K562 (cell line): ENCODE measurements at regions not wholly inside any gene's neighbourhood (a gene's known extent, or its start where the extent isn't known, plus 50 kb on each side); places are given as distances from the start of the nearest gene placed in this dataset.

Experiments used
- CTCF ChIP-seq, 3 experiments: IDR thresholded peaks in 2 of 3; conservative IDR thresholded peaks in 1 of 3; 2 replicates each; pipeline ENCODE4 v1.5.1; 2011 to 2012; ENCODE audit warnings: low read length in 3 of 3, mild to moderate bottlenecking in 3 of 3, control low read depth in 2 of 3, improper control_type of control experiment in 1 of 3, inconsistent platforms in 1 of 3, low read depth in 1 of 3, mixed read lengths in 1 of 3, moderate library complexity in 1 of 3; ENCODE audit not compliant: insufficient read depth in 2 of 3
- HNRNPLL ChIP-seq: fragments of 200-400 bp; formaldehyde crosslinking; IDR thresholded peaks from 2 replicates; pipeline ENCODE4 v1.6.1; 2017; ENCODE audit warnings: low read length, low read depth, mild to moderate bottlenecking; ENCODE audit not compliant: poor library complexity, severe bottlenecking
- TF ChIP-seq, protein P1 (sequence below): sonication (generic); formaldehyde crosslinking; IDR thresholded peaks from 2 replicates; pipeline ENCODE4 v1.8.1; 2022; ENCODE audit warnings: missing genetic modification reagents

- TF ChIP-seq, protein P1, sequence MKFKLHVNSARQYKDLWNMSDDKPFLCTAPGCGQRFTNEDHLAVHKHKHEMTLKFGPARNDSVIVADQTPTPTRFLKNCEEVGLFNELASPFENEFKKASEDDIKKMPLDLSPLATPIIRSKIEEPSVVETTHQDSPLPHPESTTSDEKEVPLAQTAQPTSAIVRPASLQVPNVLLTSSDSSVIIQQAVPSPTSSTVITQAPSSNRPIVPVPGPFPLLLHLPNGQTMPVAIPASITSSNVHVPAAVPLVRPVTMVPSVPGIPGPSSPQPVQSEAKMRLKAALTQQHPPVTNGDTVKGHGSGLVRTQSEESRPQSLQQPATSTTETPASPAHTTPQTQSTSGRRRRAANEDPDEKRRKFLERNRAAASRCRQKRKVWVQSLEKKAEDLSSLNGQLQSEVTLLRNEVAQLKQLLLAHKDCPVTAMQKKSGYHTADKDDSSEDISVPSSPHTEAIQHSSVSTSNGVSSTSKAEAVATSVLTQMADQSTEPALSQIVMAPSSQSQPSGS, result no peak
- TF ChIP-seq CTCF (IDR thresholded peaks at IDR 0.05 in 2 of 3, conservative IDR thresholded peaks at IDR 0.05 in 1 of 3; ENCODE audit: insufficient read depth in 2 of 3, low read depth in 1 of 3, low read length in 3 of 3), result no peak
- no peak for TF ChIP-seq HNRNPLL
These were observed 579.8 kb upstream of the TMEM132C start for GRCh38 chr12:127687181-127687580.
